B cell (primary cell): ENCODE measurements at regions not wholly inside any gene's neighbourhood (a gene's known extent, or its start where the extent isn't known, plus 50 kb on each side); places are given as distances from the start of the nearest gene placed in this dataset.

ENCODE experiments used
- ATAC-seq: fragments of 200-7000 bp; cut with Tn5 transposase; one replicate; pipeline ENCODE4 v1.10.0; 2021; ENCODE audit warnings: low read depth, mild to moderate bottlenecking, moderate number of reproducible peaks, moderate library complexity
- CTCF ChIA-PET: fragments of 350-600 bp; sonication (Branson Sonifier 250); formaldehyde crosslinking; loops from one replicate; lab custom pipeline; 2021; ENCODE audit warnings: antibody characterized with exemption, inconsistent platforms; lab: Charles Lee
- POLR2A ChIA-PET: fragments of 350-600 bp; sonication (Branson Sonifier 250); formaldehyde crosslinking; loops from one replicate; lab custom pipeline; 2021; ENCODE audit warnings: antibody characterized with exemption; lab: Charles Lee
- DNase-seq: peaks from one replicate; pipeline ENCODE4 v3.0.0; 2013
- H2AFZ ChIP-seq: 2 replicates; pipeline ENCODE4 v1.6.1; 2012; ENCODE audit warnings: mild to moderate bottlenecking, low read depth, low read length; ENCODE audit not compliant: insufficient read depth, poor library complexity, severe bottlenecking
- H3K27ac ChIP-seq, 2 donors: 1 replicate in 1 of 2; 2 replicates in 1 of 2; pipeline ENCODE4 v1.5.1; 2012 to 2013; ENCODE audit warnings: low read length in 2 of 2, mild to moderate bottlenecking in 2 of 2, moderate library complexity in 1 of 2
- H3K27me3 ChIP-seq, 4 experiments: fragments of 200-600 bp in 1 of 4; sonication (generic) in 1 of 4; replicated peaks in 1 of 4; 1 replicate in 2 of 4; 2 replicates in 2 of 4; pipeline versions ENCODE4 v1.6.1 to v1.7.0; 2013 to 2016; ENCODE audit warnings: low read length in 3 of 4, mild to moderate bottlenecking in 2 of 4, mixed read lengths in 1 of 4, moderate library complexity in 1 of 4; ENCODE audit not compliant: insufficient read depth in 4 of 4, control insufficient read depth in 3 of 4; ENCODE audit errors: control extremely low read depth in 1 of 4
- H3K36me3 ChIP-seq, 2 experiments: replicated peaks in 1 of 2; 1 replicate in 1 of 2; 2 replicates in 1 of 2; pipeline versions ENCODE4 v1.6.1 to v1.7.1; 2013; ENCODE audit warnings: low read length in 1 of 2; ENCODE audit not compliant: insufficient read depth in 2 of 2, control insufficient read depth in 1 of 2; ENCODE audit errors: control extremely low read depth in 1 of 2, extremely low read depth in 1 of 2
- H3K4me1 ChIP-seq, 2 donors: fragments of 200-600 bp in 1 of 2; sonication (generic) in 1 of 2; 1 replicate in 1 of 2; 2 replicates in 1 of 2; pipeline versions ENCODE4 v1.5.1 to v1.6.1; 2013 to 2017; ENCODE audit warnings: low read length in 2 of 2; ENCODE audit not compliant: control insufficient read depth in 2 of 2, insufficient read depth in 2 of 2
- H3K4me2 ChIP-seq: replicated peaks from 2 replicates; pipeline ENCODE3; 2012; ENCODE audit warnings: mild to moderate bottlenecking, low read depth, low read length; ENCODE audit not compliant: poor library complexity, severe bottlenecking
- H3K4me3 ChIP-seq, 5 experiments: fragments of 200-600 bp in 1 of 5; sonication (generic) in 1 of 5; 1 replicate in 3 of 5; 2 replicates in 2 of 5; pipeline versions ENCODE4 v1.5.1 to v1.7.0; 2011 to 2016; ENCODE audit warnings: low read length in 4 of 5, mild to moderate bottlenecking in 4 of 5, low read depth in 2 of 5, control low read depth in 1 of 5, moderate library complexity in 1 of 5; ENCODE audit not compliant: insufficient read depth in 1 of 5; ENCODE audit errors: control extremely low read depth in 1 of 5, extremely low read depth in 1 of 5
- H3K79me2 ChIP-seq: fragments of 200-600 bp; sonication (generic); one replicate; pipeline ENCODE4 v1.6.0; 2016; ENCODE audit warnings: low read length; ENCODE audit not compliant: control insufficient read depth, insufficient read depth
- H3K9ac ChIP-seq: fragments of 200-600 bp; sonication (generic); 2 replicates; pipeline ENCODE4 v1.6.1; 2017; ENCODE audit warnings: mild to moderate bottlenecking, low read length, moderate library complexity
- H3K9me3 ChIP-seq, 3 donors: one replicate each; pipeline versions ENCODE4 v1.6.1 to v1.7.1; 2013; ENCODE audit warnings: low read length in 2 of 3; ENCODE audit not compliant: control insufficient read depth in 2 of 3, insufficient read depth in 1 of 3; ENCODE audit errors: control extremely low read depth in 1 of 3
- H4K20me1 ChIP-seq: 2 replicates; pipeline ENCODE4 v1.6.0; 2012; ENCODE audit warnings: mild to moderate bottlenecking, low read length; ENCODE audit not compliant: insufficient read depth, control insufficient read depth, poor library complexity, severe bottlenecking
- H3K27ac Mint-ChIP-seq: one replicate; pipeline ENCODE4 v1.8.0; 2021; ENCODE audit warnings: mixed read lengths
- H3K27me3 Mint-ChIP-seq: one replicate; pipeline ENCODE4 v1.8.0; 2021; ENCODE audit warnings: mixed read lengths
- H3K4me1 Mint-ChIP-seq: one replicate; pipeline ENCODE4 v1.8.0; 2021; ENCODE audit warnings: mixed read lengths
- H3K4me3 Mint-ChIP-seq: one replicate; pipeline ENCODE4 v1.8.0; 2021; ENCODE audit warnings: mixed read lengths
- H3K9me3 Mint-ChIP-seq: one replicate; pipeline ENCODE4 v1.8.0; 2022; ENCODE audit warnings: mixed read lengths; ENCODE audit not compliant: insufficient read depth
- CTCF ChIP-seq: fragments of 200-600 bp; IDR thresholded peaks from one replicate; pipeline ENCODE4 v1.8.0; 2022; ENCODE audit warnings: antibody characterized with exemption, mild to moderate bottlenecking
- EZH2 ChIP-seq: IDR thresholded peaks from 2 replicates; pipeline ENCODE4 v1.6.1; 2012; ENCODE audit warnings: borderline replicate concordance, low read depth, mild to moderate bottlenecking, moderate library complexity, low read length; ENCODE audit not compliant: insufficient read depth, poor library complexity, severe bottlenecking
- WGBS: methylation state at CpG from one replicate; pipeline ENCODE4 v1.1.5; 2013; ENCODE audit warnings: missing lambda C conversion rate; ENCODE audit not compliant: insufficient coverage; 5-methylcytosine and 5-hydroxymethylcytosine counted together
- intact Hi-C: fragments of 100-400 bp; cut with micrococcal nuclease; formaldehyde crosslinking; loops from one replicate; pipeline ENCODE4 v1.10.0; 2022

GRCh38 chr3:124582621-124583395 is 147.4 kb upstream of the UMPS start:
- no peak for DNase-seq
- H3K9ac ChIP-seq = no peak overlapping the region
- intact Hi-C loops = no loop called here
- peaks cover 14 to 15% of the 10 kb centered on the region in 2 donors for H3K4me1 ChIP-seq
- H3K4me3 ChIP-seq = no peak overlapping the region
- no peaks in the 10 kb centered on the region for H3K9me3 Mint-ChIP-seq
- ATAC-seq = no peak
- H3K9me3 ChIP-seq = peaks cover 0 to 4% (median 0%) of the 10 kb centered on the region in 3 donors
- H2AFZ ChIP-seq = no peak overlapping the region
- 100% methylated on average over 1 of the region's 3 CpGs for whole genome bisulfite sequencing
- H3K36me3 ChIP-seq = no peaks in the 10 kb centered on the region
- TF ChIP-seq EZH2 (no peak), CTCF (no peak)
- peaks cover 0 to 33% (median 17%) of the 10 kb centered on the region in 4 experiments for H3K27me3 ChIP-seq
- ChIA-PET POLR2A (no interaction called here), CTCF (interaction anchor here (0.7 kb wide), 1 partner anchor 13 kb away, joined by 3 read pairs; no protein-coding TSS in a partner anchor)
- H3K4me3 Mint-ChIP-seq = peak overlapping the region; percentile 60
- no peaks in the 10 kb centered on the region for H4K20me1 ChIP-seq
- no peak overlapping the region for H3K27ac Mint-ChIP-seq
- peaks cover 42% of the 10 kb centered on the region for H3K27me3 Mint-ChIP-seq
- H3K4me2 ChIP-seq = no peak overlapping the region
- H3K4me1 Mint-ChIP-seq = peaks cover 15% of the 10 kb centered on the region
- H3K27ac ChIP-seq = no peak overlapping the region
- no peaks in the 10 kb centered on the region for H3K79me2 ChIP-seq

- no peak for ATAC-seq
- peaks cover 52% of the 10 kb centered on the region for H3K27me3 Mint-ChIP-seq
- DNase-seq = no peak
- H3K4me1 Mint-ChIP-seq = peaks cover 14% of the 10 kb centered on the region
- peak overlapping the region; percentile 73 for H2AFZ ChIP-seq
- H3K4me3 Mint-ChIP-seq = peak overlapping the region; percentile 41
- 16% methylated on average over 4 of the region's 9 CpGs for WGBS
- no peaks in the 10 kb centered on the region for H4K20me1 ChIP-seq
- POLR2A ChIA-PET = no interaction called here
- H3K79me2 ChIP-seq = no peaks in the 10 kb centered on the region
- TF ChIP-seq EZH2 (no peak), CTCF (no peak)
- H3K36me3 ChIP-seq = no peaks in the 10 kb centered on the region
- no peak overlapping the region for H3K27ac Mint-ChIP-seq
- no peak overlapping the region for H3K27ac ChIP-seq
- H3K9ac ChIP-seq = no peak overlapping the region
- CTCF ChIA-PET = interaction anchor here (1.3 kb wide), 1 partner anchor 104 kb away, joined by 3 read pairs; no protein-coding TSS in a partner anchor
- peak overlapping the region in 1 of 5 experiments; percentile 32 for H3K4me3 ChIP-seq
- peaks cover 14 to 15% of the 10 kb centered on the region in 2 donors for H3K4me1 ChIP-seq
- intact Hi-C loops = no loop called here
- no peaks in the 10 kb centered on the region for H3K9me3 Mint-ChIP-seq
- H3K27me3 ChIP-seq = peaks cover 0 to 33% (median 17%) of the 10 kb centered on the region in 4 experiments
- H3K4me2 ChIP-seq = peak overlapping the region; percentile 67
- peaks cover 0 to 4% (median 0%) of the 10 kb centered on the region in 3 donors for H3K9me3 ChIP-seq
Observed at GRCh38 chr3:124584245-124584551, 146.1 kb upstream of the UMPS start.
